HG02623 (cell line): ENCODE measurements at regions not wholly inside any gene's neighbourhood (a gene's known extent, or its start where the extent isn't known, plus 50 kb on each side); places are given as distances from the start of the nearest gene placed in this dataset.

ENCODE experiments used
- ATAC-seq: cut with Tn5 transposase; IDR thresholded peaks from one replicate; pipeline ENCODE4 v1.9.1; 2021; ENCODE audit warnings: moderate library complexity; ENCODE audit not compliant: unreplicated experiment

DNA sequence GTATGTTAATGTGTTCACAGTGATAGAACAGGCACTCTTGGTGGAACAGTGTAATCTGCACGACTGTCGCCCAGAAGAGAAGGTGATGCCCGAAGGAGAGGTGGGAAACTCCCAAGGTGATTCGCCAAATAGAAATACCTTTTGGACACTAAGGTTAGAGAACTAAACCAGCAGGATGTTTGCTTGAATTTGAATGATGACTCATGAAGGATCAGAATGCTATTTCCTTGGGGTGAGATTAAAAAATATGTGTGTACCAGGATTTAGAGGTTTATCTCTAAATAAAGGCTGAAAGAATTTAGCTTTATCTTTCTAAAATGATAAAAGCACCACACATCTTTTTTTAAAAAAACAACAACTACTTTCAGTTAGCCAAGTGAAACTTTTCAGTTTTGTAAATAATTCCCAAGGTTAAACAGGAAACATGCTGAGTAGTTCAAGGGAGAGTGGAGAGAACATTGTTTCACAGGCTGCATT lies 297.4 kb upstream of the TAS2R1 start:
- ATAC-seq: no peak

DNA sequence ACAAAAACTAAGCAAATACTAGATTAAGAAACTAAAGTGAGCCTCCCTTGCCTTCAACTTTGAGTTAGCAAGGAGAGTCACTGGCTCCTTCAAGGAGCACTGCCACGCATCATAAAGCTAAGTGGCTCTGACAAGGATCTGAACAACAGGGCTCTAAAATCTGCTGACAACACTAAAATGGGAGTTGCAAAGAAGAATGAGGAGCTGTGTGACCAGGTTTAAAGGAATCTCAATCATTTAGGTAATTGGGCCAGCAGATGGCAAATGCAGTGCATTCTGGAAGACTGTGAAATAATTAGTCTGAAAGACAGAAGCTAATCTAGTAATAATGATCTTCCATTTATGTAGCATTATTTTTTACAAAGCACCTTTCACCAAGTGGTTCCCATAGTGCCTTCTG lies 297.0 kb upstream of the TAS2R1 start:
- no peak for ATAC-seq

DNA sequence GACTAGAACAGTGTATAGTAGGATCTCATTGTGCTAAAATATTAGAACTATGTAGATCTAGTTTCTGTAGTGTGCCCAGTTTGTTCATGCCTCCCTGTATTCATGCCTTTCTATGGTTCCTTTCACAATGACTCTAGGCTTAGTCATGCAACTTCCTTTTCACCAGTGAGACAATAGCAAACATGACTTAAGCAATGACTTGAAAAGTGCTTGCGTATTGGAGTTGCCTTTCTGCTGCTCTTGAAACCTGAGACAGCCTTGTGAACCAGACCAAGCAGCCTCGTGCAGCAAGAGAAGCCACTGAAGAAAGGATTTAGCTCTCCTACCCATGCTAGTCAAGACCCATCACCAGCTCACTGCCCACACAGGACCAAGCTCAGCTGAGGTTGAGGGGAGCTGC lies 294.5 kb upstream of the TAS2R1 start:
- no peak for ATAC-seq

DNA sequence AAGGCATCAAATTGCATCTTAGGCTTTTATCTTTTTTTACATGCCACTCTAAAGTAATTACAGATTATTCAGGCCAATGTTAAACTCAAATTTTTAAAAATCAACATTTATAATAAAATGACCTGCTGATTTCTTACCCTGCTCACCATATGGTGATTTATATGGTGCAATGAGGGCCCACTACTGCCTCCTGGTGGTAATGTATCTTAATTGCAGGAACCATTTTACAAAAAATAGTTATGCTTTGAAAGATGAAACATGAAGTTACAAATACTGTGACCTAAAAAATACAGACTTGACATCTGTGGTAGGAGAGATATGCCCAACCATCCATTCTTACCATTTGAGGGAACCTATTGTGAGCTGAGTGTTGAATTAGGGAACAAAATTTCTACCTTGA lies 292.6 kb upstream of the TAS2R1 start:
- no peak for ATAC-seq

DNA sequence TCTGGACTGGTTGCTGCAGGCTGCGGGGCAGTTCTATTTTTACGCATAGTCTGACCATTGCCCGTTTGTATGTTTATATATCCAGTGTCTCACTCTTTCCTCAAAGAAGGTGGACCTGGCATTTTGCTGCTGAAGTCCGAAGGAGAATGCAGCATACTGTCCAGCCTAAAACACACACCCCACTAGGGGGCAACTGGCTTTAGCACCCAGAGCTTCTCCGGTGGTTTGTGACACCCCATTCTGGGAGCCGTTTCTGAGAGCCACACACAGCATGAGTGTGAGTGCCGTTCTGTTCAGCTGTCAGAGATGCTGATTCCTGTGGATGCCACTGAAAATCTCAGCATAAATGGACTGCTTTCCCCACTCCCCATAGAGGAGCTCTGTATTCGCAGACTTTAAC lies 290.5 kb upstream of the TAS2R1 start:
- no peak for ATAC-seq

DNA sequence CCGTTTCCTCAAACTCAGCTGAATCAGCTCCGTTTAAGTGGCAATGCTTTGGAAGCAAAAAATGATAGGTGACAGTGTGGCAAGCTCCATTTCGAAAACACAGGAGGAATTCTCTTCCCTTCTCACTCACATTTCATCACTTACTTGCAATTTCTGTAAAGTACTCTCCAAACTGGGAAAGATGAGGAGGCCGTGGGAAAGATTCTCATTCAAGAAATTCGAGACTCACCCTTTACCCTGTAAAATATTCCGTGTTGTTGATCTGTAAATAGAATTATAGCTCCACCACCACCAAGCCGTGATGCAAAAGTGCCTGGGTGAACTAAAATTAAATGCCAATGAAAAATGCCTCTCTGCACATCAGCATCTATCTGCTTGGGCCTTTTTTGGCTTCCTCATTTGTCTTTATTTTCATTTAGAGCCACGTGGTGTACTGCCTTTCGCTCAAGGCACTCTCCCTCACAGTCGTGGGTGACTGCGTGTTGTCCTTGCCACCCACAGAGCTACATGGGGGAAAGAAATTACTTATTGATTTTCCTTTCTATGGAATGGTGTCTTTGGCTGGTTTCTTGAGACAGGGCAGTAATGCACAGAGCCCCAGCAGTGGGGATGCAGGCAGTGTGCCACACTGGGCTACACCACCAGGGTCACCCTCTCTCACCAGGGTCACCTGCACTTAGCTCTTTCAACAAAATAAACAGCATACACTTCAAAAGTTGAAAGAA lies 289.3 kb upstream of the TAS2R1 start:
- ATAC-seq: no peak

DNA sequence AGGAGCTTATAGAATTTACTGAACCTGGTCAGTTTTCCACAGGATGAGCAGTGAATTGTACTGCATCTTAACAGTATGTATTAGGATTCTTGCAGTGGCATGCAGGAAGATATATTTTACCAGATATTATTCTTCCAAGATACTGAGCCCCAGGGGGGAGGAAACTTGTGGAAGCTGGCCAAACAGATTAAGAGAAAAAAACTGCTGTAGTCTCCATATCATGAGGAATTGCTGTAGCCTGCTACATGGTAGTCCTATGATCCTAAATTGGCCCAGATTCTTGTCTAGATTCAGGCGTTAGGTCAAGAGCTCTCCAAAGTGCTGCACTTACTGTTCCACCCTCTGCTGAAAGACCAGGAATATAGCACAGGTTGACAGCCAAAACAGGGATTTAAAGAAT lies 275.5 kb upstream of the TAS2R1 start:
- no peak for ATAC-seq

DNA sequence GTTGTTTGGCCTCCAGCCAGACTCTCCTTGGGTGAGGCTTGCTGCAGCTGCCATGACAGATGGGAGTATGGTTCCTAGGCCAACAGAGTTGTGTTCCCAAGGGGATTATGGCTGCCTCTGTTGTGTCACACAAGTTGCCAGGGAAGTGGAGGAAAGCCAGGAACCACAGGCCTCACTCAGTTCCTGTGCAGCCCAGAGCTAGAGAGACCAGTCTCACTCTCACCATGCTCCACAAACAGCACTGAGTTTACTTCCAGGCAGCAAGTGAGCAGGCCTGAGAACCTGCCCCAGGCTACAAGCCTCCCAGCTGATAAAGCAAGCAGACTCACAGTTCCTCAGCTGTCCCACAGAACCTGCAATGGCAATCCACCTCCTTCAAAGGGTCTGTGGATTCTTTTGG lies 273.6 kb upstream of the TAS2R1 start:
- ATAC-seq: no peak

DNA sequence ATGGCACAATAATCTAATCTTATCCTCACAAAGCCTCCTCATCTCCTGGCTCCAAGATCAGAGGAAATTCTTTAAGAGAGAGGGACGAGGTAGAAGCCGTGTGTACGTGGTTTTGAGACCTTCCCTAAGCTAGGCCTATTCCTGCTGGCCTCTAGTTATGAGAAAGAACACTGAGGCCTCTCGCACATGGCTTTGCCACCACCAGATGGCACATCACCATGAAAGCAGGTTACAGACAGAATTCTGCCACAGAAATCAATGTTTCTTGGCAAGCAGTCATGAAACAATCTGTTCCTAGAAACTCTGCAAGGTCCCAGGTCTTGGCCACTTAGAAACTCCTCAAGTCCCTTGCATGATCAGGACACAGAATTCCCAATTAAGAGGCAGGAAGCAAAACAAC lies 268.2 kb upstream of the TAS2R1 start:
- no peak for ATAC-seq

DNA sequence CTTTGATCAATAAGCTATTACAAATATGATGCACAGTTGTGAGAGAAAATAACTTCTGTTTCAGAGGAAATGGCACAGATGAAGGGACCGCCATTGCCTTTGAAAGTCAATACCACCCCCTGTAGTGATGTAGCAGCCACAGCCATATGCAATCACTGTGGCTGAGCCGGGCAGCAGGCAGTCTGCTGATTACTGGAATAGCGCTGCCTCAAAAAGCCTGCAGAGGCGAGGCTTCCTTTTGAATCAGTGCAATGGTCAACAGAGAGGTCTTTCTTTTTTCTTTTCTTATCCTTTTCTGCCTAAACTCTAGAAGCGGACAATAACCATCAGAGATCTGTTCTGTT lies 265.1 kb upstream of the TAS2R1 start:
- no peak for ATAC-seq

DNA sequence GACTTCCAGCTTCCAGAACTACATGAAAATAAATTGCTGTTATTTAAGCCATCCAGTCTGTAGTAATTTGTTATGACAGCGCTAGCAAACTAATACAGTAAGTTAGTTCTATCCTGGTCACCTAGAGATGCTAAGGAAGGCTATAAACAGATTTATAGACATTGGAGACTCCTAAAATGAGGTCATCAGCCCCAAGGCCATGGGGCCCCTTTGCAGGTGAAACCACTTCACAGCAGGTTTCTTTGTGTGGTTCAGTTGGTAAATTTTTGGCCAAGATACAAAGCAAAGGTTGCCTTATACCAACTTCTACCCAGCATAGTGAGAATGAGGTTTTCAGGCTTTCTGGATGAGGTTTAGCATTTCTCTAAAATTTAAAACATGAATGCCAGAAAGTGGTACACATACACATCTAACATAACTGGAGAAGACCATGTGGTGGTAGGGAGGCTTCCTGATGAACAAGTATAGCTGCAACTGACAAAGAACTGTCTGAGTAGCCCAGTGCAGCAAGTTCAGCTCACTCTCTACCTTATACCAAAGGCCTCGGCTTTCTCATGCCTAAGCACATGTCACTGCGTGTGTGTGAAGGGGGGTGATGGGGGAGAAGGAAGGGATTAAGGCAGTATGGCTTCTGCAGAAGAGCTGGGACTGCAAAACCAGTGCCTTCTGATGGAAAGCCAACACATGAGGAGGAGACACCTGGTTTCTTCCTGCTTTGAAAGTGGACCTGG lies 264.6 kb upstream of the TAS2R1 start:
- ATAC-seq: no peak

DNA sequence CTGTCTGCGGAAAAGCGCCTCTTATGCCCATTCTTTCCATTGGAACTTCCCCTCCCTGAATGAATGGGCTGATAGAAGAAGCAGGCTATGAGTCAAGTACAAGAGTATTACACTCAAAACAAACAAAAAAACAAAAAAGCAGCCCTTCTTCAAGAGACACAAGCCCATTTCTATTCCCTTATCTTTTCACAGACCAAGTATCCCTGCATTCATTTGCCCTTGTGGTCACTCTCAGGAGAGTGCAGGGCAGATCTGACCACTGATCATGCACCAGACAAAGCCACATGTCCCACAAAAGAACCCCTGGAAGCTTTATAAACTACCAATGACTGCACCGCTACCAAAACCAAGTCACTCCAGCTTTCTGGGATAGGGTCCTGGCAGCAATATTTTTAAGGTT lies 262.5 kb upstream of the TAS2R1 start:
- no peak for ATAC-seq

DNA sequence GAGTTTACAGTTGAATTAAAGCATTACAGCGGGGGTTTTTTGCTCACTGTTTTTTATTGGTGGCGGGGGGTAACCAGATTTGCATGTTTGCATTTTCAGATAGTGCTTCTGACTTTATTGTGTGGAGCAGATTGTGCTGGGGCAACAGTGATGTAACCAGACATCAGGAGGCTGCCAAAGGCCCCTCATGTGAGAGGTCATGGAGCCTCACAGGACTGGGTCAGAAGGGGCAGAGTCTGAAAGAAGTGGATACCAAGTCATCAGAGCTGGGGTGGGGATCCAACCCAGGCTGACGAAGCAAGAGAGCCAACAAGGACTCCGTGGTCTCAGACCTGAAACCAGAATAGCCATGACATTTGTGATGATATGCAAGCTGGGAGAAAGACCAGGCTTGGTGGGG lies 259.4 kb upstream of the TAS2R1 start:
- ATAC-seq: no peak

DNA sequence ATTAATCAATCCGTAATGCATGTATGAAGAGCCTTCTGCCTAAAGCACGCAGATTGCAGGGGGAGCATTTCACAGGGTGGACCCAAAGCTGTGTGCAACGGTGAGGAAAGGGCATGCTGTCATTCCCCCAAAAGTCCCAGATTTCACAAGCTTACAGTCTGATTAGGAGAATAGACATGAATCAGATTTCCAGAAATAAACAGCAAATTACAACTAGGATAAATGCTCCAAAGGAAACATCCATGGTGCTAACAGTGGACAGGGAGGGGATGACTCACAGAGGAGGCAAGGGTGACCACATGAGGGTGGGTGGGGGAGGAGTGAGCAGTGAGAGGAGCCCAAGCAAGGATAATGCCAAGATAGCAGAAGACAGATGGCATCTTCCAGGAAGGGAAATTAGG lies 258.4 kb upstream of the TAS2R1 start:
- no peak for ATAC-seq

DNA sequence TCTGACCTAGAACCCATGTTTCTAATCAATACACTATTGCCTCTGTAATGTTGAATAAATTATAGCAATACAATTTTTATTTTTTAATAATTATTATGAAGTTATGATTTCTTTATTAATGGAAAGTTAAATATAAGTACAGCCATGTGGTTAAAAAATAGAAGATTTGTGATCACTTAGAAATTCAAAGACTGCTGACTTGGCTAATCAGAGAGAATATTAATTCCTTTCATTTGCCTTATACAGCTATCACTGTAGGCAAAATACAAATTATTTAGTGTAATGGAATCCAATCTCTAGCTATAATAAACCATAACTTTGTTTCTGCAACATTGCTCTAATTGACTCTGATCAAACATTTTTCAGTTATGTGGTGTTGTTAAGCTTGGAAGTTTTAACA lies 255.0 kb upstream of the TAS2R1 start:
- no peak for ATAC-seq

DNA sequence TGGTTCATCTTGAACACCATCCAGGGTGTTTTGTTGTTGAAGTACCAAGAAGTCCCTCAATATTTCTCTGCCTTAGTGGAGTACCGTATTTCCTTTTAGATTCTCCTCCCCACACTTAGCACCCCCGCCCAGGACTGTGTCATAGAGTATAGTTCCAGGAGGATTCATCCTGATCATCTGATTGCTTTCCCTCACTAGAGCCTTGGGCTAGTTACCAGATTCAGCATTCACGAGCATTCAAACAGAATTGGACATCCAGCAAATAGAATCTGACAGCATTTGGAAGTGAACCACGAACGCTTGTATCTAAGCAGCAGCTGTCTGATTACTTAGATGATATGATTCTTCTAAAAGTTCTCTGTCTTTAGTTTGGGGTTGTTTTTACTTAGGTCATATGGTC lies 248.1 kb upstream of the TAS2R1 start:
- ATAC-seq: no peak

DNA sequence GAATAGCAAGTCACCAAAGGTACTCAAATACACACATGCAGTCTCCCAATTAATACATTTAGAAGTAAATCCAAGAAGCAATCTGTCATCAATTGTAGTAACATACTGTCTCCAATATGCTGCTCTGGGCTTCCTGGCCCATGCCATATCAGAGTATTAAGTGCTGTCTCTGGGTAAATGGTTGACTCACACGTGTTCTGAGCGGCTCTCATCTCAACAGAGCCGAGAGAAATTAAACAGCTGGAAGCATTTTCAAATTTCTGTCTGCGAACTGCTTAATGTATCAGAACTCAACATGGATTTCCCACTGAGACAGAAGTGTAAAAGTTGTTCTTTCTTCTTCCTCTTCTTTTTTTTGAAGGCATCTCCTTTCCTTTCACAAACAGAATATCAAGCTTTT lies 247.3 kb upstream of the TAS2R1 start:
- ATAC-seq: no peak

DNA sequence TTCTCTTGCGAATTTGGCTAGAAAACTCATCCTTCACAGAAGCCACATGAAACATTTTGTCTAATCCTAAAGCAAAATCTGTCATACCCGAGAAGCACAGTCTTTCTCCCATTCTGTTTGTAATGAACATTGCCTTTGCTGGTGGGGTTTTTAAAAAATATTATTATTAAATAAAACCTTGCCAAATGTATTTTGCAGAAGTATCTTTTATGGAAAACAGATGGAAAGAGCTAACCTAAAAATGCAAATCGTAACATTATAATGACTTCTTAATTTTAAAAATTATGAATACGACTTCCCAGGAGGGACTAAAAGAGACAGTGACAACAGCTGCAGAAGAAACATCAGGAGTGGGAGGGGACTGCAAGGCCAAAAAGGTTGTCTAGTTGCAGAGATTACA lies 246.3 kb upstream of the TAS2R1 start:
- ATAC-seq: no peak

DNA sequence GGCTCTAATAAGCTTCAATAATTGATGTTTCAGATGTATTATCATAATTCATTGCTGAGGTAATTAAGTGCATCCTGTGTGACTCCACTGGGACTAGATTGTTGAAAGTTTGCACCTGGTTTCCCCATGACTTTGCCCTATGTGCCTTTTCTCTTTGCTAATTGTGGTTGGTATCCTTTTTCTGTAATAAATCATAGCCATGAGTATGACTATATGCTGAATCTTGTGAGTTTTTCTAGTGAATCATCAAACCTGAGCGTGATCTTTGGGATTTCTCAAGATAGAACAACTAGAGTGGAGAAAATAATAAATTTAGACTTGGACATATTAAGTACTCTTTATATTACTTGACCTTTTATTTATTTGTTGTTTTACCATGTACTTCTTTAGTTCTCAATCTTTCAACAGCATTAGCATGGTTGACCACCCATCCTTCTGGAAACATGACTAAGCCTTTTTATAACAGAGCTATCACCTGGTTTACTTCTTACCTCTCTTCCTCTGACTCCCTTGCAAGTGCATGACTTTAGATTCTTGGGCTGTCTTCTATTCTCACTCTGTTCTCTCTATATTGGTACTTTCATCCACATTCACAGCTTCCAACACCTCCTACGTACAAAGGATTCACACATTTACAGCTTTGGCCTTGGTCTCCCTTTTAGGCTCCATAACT lies 239.6 kb upstream of the TAS2R1 start:
- ATAC-seq: no peak

DNA sequence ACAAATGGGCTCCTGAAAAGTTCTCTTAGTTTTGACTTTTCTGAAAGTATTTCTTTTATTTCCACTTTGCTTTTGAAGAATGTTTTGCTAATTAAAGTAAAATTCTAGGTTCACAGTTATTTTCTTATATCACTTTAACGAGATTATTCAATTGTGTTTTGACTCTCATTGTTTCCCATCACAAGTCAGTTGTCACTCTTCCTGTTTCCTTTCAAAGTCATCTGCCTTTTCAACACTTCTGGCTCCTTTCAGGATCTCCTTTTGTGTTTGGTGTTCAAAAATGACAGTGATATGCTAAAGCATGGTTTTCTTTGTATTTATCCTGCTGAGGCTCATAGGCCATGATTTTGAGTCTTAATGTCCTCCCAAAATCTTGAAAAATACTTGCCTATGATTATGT lies 235.4 kb upstream of the TAS2R1 start:
- ATAC-seq: no peak

DNA sequence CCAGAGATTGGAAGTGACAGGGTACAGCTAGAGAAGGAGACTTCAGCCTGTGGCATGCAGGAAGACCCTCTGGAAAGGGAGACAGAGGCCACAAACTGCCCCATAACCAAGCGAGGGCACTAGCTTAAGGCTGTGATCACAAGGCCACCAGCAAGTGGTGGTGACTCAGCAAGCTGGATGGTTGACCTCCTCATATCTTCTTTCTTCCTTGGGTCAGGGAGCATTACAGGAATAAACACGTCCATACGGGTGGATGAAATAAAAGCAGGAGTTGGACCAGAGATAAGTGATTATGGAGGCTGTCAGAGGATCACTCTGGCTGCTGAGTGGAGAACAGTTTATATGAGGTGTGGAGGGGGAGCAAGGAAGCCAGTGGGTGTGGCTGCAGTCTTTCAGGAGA lies 234.6 kb upstream of the TAS2R1 start:
- ATAC-seq: no peak

DNA sequence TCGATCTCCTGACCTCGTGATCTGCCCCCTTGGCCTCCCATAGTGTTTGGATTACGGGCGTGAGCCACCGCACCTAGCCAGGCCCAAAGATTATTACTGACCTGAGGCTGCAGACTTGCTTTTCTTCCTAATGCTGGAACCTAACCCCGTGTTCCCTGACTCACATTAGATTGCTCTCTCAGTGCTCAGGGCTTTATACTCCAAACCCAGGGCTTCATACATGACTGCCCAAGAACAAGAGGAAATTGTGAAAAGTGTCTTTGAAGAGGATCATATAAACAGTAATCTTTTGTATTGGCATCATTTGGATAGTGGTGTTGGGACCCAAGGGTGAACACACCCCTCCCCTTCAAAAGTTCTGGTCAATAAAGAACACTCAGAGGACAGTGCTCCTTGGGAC lies 233.3 kb upstream of the TAS2R1 start:
- ATAC-seq: no peak
